HG03565 (cell line): ENCODE measurements at regions not wholly inside any gene's neighbourhood (a gene's known extent, or its start where the extent isn't known, plus 50 kb on each side); places are given as distances from the start of the nearest gene placed in this dataset.

Source experiments
- ATAC-seq: cut with Tn5 transposase; IDR thresholded peaks from one replicate; pipeline ENCODE4 v1.9.1; 2021; ENCODE audit warnings: mild to moderate bottlenecking, moderate library complexity; ENCODE audit not compliant: unreplicated experiment

GRCh38 chr6:138691595-138692057 is 81.9 kb upstream of the CCDC28A start:
- ATAC-seq: no peak

GRCh38 chr6:138692058-138692977 is 81.3 kb upstream of the CCDC28A start:
- peak; percentile 47 for ATAC-seq

- peak; percentile 32 for ATAC-seq
Measured at GRCh38 chr6:138692978-138693909, 80.3 kb upstream of the CCDC28A start.

GRCh38 chr6:138695193-138695592 is 78.4 kb upstream of the CCDC28A start:
- no peak for ATAC-seq

- no peak for ATAC-seq
Measured at GRCh38 chr6:138714493-138714892, 59.1 kb upstream of the CCDC28A start.

GRCh38 chr6:138716013-138716412 is 57.6 kb upstream of the CCDC28A start:
- ATAC-seq: no peak

- no peak for ATAC-seq
Measured at GRCh38 chr6:138716971-138717665, 56.5 kb upstream of the CCDC28A start.

GRCh38 chr6:138719011-138719635 is 54.4 kb upstream of the CCDC28A start:
- no peak for ATAC-seq

- no peak for ATAC-seq
Measured at GRCh38 chr6:138719744-138720143, 53.8 kb upstream of the CCDC28A start.

GRCh38 chr6:138722425-138723371 is 50.9 kb upstream of the CCDC28A start:
- no peak for ATAC-seq
